Calu3 (cell line): ENCODE measurements at regions not wholly inside any gene's neighbourhood (a gene's known extent, or its start where the extent isn't known, plus 50 kb on each side); places are given as distances from the start of the nearest gene placed in this dataset.

ENCODE experiments used
- BruUV-seq: library from RNA; stranded (reverse); fragments of 400-500 nt; replicated peaks from 2 replicates; lab custom pipeline; 2021; lab: Mats Ljungman, UMichigan
- CTCF ChIA-PET: fragments of 300-600 bp; sonication (Branson Sonifier 250); formaldehyde crosslinking; loops from one replicate; lab custom pipeline; 2022; ENCODE audit warnings: antibody characterized with exemption; lab: Charles Lee
- DNase-seq: peaks from one replicate; pipeline ENCODE4 v3.0.0; 2022
- H3K27ac Mint-ChIP-seq: one replicate; pipeline ENCODE4 v1.8.0; 2022; ENCODE audit warnings: mixed read lengths; ENCODE audit not compliant: unreplicated experiment
- H3K27me3 Mint-ChIP-seq: one replicate; pipeline ENCODE4 v1.8.0; 2022; ENCODE audit warnings: mixed read lengths; ENCODE audit not compliant: unreplicated experiment
- H3K36me3 Mint-ChIP-seq: one replicate; pipeline ENCODE4 v1.8.0; 2022; ENCODE audit warnings: mild to moderate bottlenecking, moderate library complexity, mixed read lengths; ENCODE audit not compliant: insufficient read depth, unreplicated experiment
- H3K4me1 Mint-ChIP-seq: one replicate; pipeline ENCODE4 v1.8.0; 2022; ENCODE audit warnings: mild to moderate bottlenecking, low read depth, mixed read lengths; ENCODE audit not compliant: unreplicated experiment
- H3K4me3 Mint-ChIP-seq: one replicate; pipeline ENCODE4 v1.8.0; 2022; ENCODE audit warnings: mild to moderate bottlenecking, low read depth, moderate library complexity, mixed read lengths; ENCODE audit not compliant: unreplicated experiment
- H3K9me3 Mint-ChIP-seq: one replicate; pipeline ENCODE4 v1.8.0; 2022; ENCODE audit warnings: low read depth, mixed read lengths; ENCODE audit not compliant: unreplicated experiment
- intact Hi-C: fragments of 100-400 bp; cut with micrococcal nuclease; formaldehyde crosslinking; loops from one replicate; pipeline ENCODE4 v1.10.0; 2022; ENCODE audit not compliant: unreplicated experiment
- TF ChIP-seq, protein P1 (sequence below): fragments of 200-600 bp; IDR thresholded peaks from one replicate; pipeline ENCODE4 v1.8.0; 2022; ENCODE audit warnings: antibody characterized with exemption; ENCODE audit not compliant: unreplicated experiment

GRCh38 chr7:130907439-130907838, 173.4 kb upstream of the KLF14 start:
- no TSS peak for BruUV-seq
- DNase-seq = no peak
- intact Hi-C loops = no loop called here
- TF ChIP-seq, protein P1, sequence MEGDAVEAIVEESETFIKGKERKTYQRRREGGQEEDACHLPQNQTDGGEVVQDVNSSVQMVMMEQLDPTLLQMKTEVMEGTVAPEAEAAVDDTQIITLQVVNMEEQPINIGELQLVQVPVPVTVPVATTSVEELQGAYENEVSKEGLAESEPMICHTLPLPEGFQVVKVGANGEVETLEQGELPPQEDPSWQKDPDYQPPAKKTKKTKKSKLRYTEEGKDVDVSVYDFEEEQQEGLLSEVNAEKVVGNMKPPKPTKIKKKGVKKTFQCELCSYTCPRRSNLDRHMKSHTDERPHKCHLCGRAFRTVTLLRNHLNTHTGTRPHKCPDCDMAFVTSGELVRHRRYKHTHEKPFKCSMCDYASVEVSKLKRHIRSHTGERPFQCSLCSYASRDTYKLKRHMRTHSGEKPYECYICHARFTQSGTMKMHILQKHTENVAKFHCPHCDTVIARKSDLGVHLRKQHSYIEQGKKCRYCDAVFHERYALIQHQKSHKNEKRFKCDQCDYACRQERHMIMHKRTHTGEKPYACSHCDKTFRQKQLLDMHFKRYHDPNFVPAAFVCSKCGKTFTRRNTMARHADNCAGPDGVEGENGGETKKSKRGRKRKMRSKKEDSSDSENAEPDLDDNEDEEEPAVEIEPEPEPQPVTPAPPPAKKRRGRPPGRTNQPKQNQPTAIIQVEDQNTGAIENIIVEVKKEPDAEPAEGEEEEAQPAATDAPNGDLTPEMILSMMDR = no peak
- peak overlapping the region; percentile 94 for H3K4me3 Mint-ChIP-seq
- peaks cover 46% of the 10 kb centered on the region for H3K4me1 Mint-ChIP-seq
- H3K36me3 Mint-ChIP-seq = peaks cover 100% of the 10 kb centered on the region
- H3K27ac Mint-ChIP-seq = peak overlapping the region; percentile 97
- peaks cover 10% of the 10 kb centered on the region for H3K27me3 Mint-ChIP-seq
- H3K9me3 Mint-ChIP-seq = no peaks in the 10 kb centered on the region
- CTCF ChIA-PET = no interaction called here

GRCh38 chr7:130908345-130909160, 174.5 kb upstream of the KLF14 start:
- TF ChIP-seq, protein P1 = no peak
- no TSS peak for BruUV-seq
- H3K27me3 Mint-ChIP-seq = peaks cover 10% of the 10 kb centered on the region
- no peak for DNase-seq
- no peaks in the 10 kb centered on the region for H3K9me3 Mint-ChIP-seq
- peak overlapping the region; percentile 94 for H3K4me3 Mint-ChIP-seq
- peaks cover 39% of the 10 kb centered on the region for H3K4me1 Mint-ChIP-seq
- CTCF ChIA-PET = interaction anchor here (0.5 to 1.1 kb wide), 3 partner anchors 12 to 17 kb away, joined by 3 to 4 read pairs (median 3); no protein-coding TSS in a partner anchor
- intact Hi-C loops = no loop called here
- H3K27ac Mint-ChIP-seq = peak overlapping the region; percentile 97
- H3K36me3 Mint-ChIP-seq = peaks cover 100% of the 10 kb centered on the region

- TF ChIP-seq, protein P1 = no peak
- Mint-ChIP-seq H3K36me3 (peaks cover 100% of the 10 kb centered on the region), H3K27me3 (peaks cover 4% of the 10 kb centered on the region), H3K27ac (peak overlapping the region; percentile 97), H3K4me1 (peaks cover 37% of the 10 kb centered on the region), H3K9me3 (no peaks in the 10 kb centered on the region), H3K4me3 (peak overlapping the region; percentile 94)
- CTCF ChIA-PET = interaction anchor here (0.5 to 1.6 kb wide), 4 partner anchors 11 to 51 kb away, joined by 3 to 4 read pairs (median 4); no protein-coding TSS in a partner anchor
- intact Hi-C loops = no loop called here
- BruUV-seq = no TSS peak
- no peak for DNase-seq
These were observed 175.3 kb upstream of the KLF14 start for GRCh38 chr7:130909161-130909836.

DNA sequence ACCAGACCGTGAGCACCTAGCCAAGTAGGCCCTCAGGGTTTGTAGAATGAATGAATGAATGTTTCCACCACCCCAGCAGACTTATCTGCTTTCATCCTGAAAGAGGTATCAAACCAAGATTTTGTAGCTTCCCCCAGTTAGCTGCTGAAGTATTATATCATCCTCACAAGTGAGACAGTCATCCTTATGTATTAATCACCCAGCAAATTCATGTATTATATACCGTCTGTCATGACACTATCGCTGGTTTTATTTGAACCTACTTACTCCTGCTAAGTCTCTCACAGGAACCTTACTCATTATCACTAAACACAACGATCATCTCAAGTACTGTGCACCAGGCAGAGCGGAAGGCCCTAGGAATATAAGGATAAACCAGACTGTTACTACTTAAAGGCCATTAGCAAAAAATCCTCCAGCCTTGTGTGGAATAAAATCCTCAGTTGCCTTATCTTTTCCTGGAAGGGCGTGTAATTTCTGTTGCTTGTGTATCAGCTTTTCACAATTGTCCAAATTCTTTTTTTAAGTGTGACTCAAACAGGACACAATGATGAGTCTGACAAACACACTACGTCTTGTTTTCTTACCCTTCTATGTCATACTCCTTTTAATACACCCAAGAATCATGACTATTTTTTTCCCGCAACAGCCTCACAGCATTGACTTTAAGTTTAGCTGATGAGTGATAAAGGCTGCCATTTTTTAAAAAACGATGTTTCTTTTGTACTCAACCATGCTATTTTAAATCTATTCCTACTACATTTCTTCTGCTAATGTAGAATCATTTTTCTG, 176.1 kb upstream of the KLF14 start:
- no TSS peak for BruUV-seq
- TF ChIP-seq, protein P1 = no peak
- H3K9me3 Mint-ChIP-seq = no peaks in the 10 kb centered on the region
- peak overlapping the region; percentile 94 for H3K4me3 Mint-ChIP-seq
- CTCF ChIA-PET = interaction anchor here (0.6 to 1.6 kb wide), 2 partner anchors 32 to 50 kb away, joined by 4 read pairs; no protein-coding TSS in a partner anchor
- peak overlapping the region; percentile 97 for H3K27ac Mint-ChIP-seq
- intact Hi-C loops = no loop called here
- H3K27me3 Mint-ChIP-seq = no peaks in the 10 kb centered on the region
- DNase-seq = no peak
- H3K36me3 Mint-ChIP-seq = peaks cover 99% of the 10 kb centered on the region
- H3K4me1 Mint-ChIP-seq = peaks cover 36% of the 10 kb centered on the region
